ENCODE measurements at regions not wholly inside any gene's neighbourhood (a gene's known extent, or its start where the extent isn't known, plus 50 kb on each side); places are given as distances from the start of the nearest gene placed in this dataset.
A peak's percentile ranks its signal among the peaks of the same experiment; 100 is the strongest.

DNA sequence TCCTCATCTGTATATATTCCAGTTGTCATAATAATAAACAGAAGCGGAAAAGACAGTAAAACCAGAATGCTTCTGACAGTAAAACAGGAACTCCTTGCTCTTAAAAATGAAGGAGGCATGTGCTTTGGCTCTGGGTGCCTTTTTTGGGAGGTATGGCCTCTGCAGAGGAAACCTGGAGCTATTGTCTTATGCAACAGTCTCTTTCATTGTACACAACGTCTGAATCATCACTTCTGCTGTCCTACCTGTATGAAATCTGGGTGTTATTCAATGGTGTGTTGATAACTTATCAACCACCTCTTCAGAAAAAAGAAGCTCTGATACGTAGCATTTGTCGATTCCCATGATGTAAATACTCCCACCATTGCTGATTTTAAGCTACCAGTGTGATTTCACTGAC is 64.8 kb downstream of the CDCA7 start:
- no peak for DNase-seq (ENCODE audit: low read depth in 4 of 4, low spot score in 2 of 4)

DNA sequence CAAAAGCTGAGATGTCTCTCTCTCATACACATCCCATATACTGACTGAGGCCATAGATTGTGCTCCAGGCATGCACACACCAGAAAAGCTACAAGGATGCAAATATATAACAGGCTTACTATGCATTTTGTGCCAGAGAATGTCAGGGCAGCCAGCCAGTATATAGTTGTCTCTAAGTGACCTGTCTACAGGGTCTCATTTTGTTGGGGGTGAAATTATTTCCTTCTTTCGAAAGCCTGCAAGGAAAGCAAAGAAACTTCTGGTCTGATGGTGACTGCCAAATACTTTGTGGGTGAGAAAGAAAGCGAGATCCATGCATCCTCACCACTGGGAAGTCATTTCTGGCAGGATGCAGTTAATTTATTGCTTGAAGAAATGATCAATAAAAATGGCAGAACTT is 70.2 kb downstream of the CDCA7 start:
- no peak for DNase-seq (ENCODE audit: low read depth in 4 of 4, low spot score in 2 of 4)

GRCh38 chr2:173427887-173428668 is 73.4 kb downstream of the CDCA7 start:
- DNase-seq (ENCODE audit: low read depth in 4 of 4, low spot score in 2 of 4), result no peak

- no peak for DNase-seq (ENCODE audit: low read depth in 4 of 4, low spot score in 2 of 4)
These were observed 76.5 kb downstream of the CDCA7 start for GRCh38 chr2:173431191-173431590.

GRCh38 chr2:173432049-173432754 is 77.5 kb downstream of the CDCA7 start:
- DNase-seq (ENCODE audit: low read depth in 4 of 4, low spot score in 2 of 4), result no peak

DNA sequence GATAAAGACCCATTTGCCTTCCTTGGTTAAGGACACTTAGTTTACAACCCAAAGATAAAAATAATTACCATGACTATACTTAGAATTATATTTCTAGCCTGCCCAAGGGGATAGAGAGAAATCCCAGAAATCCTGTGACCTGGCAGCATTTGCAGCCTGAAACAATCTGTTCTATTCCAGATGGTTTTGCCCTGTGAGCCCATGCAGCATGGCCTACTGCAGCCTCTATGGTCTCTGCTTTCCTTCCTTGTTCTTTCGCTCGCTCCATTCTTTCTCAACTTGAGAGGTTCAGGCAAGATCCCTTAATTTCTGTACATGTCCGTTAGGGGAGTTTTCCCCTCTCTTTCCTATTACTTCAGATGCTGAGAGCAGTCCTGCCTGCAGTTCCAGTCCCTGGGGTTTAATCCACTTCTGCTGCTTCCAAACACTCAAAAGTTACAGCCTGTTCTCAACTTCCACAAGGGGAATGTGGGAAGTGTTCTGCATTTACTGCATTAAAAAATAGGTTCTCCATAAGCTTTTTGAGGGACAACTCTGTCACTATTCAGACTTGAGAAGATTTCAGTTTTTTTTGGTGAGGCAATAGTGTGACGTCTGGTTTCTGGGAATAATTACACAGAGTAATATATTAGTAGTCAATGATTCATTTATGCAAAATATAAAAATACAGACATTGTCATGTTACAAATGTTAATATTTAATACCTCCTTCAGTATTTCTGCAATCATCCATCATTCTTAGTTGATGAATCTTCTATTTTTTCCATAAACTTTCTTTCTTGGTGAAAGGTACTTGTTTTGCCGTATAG is 80.3 kb downstream of the CDCA7 start:
- DNase-seq (ENCODE audit: low read depth in 4 of 4, low spot score in 2 of 4), result no peak

GRCh38 chr2:173435574-173435973 is 80.9 kb downstream of the CDCA7 start:
- no peak for DNase-seq (ENCODE audit: low read depth in 4 of 4, low spot score in 2 of 4)

DNA sequence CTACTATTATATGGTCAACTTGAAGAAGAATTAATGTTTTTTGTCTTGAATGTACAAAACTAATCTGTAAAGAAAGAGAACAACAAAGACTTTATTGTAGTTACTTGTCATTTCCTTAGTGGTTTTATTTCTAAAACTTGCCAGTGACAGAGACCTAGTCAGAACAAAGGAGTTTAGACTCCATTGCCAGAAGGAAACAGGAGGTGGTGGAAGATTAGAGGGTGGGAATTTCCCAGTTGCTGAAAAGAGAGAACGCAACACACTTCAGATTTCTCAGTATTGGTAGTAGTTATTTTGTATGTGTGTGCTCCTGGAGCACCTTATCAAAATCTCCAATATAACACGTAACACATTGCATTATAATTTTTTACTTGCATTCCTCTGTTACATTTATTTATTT is 81.4 kb downstream of the CDCA7 start:
- DNase-seq (ENCODE audit: low read depth in 4 of 4, low spot score in 2 of 4), result no peak

DNA sequence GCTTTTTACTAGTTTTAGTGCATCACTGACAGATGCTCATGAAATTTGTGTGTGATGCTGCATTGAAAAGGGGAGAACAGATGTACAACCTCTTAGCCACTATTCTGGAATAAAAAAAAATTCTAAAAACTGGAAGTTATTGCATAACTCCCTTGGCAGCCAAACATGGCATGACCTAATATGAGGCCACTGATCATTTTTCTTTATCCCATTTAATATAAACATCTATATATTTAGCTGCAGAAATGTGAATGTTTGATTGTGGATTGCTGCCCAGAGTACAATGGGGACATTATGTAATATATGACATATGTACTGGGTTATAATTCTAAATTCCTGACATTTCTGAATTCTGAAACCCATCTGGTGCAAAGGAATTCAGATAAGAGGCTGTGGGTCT is 86.5 kb downstream of the CDCA7 start:
- DNase-seq (ENCODE audit: low read depth in 4 of 4, low spot score in 2 of 4), result no peak

DNA sequence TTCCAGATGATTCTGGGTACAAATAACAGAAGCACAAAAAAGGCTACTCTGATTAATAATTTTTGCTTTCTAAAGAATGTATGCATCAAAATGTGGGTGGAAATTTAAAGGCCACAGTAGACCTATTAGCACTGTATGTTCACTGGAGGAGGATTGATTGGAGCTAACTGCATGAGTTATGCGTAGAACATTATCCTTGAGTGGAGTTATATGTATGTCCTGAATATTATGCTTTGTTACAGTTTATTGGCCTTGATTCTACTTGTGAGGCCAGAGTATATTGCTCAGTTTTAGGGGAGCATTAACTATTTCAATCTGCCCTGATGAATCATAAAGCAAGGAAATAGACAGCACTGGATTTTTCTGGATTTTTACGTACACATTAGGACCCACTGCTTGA is 87.9 kb downstream of the CDCA7 start:
- DNase-seq (ENCODE audit: low read depth in 4 of 4, low spot score in 2 of 4), result no peak

DNA sequence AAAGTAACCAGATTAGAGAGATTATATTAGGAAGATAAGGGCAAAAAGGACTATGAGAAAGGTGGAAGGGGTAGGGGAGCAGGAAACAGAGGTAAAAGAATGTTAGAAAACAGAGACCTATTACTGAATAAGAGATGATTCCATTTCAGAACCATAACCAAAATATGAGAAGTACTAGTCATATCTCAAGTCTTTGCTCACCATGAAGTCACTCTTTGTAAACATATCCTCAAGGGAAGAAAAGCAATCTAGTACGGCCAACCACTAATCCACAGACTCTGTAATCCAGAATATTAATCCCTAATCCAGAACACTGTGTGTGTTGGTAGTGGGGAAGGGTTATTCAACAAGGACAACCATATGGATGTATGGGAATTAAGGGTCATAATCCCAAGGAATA is 92.0 kb downstream of the CDCA7 start:
- DNase-seq (ENCODE audit: low read depth in 4 of 4, low spot score in 2 of 4), result no peak

- peak in 3 of 4 donors; percentile 41 to 77 (median 46) for DNase-seq (ENCODE audit: low read depth in 4 of 4, low spot score in 2 of 4)
These were observed 94.3 kb downstream of the CDCA7 start for GRCh38 chr2:173448938-173449471.

DNA sequence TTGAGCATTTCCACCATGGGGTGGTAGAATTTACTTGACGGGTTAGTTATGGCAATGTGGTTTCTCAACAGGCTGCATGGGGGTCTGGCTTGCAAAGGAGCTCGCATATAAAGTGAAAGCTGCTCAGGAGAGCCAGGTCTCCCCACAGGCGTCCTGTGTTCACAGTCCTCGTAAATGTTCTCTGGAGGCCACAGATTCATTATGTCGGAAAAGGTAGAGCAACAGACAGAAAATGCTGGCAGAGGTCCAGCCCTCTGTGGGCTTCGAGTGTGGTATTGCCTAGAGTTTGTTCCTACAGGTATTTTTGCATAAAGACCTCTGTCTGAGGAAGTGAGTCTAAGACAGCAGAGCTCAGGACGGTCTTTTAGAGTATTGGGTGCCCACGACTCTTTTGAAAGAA is 96.4 kb downstream of the CDCA7 start:
- no peak for DNase-seq (ENCODE audit: low read depth in 4 of 4, low spot score in 2 of 4)

DNA sequence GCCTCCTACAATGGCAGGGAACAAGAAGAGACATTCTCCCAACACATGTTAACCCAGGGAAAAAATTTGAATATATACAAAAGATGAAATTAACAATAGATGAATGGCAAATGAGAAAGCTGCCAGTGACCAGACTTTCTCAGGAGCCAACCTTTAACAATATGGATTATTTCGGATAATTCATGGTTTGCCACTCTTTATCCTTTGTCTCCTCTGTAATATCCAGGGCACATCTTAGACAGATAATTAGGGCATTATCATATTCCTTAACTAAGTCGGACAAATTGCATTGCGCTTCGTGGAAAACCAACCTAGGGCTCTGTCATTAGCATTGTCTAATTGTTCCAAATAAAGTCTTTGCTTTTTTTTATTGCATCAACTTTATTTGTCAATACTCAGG is 97.3 kb downstream of the CDCA7 start:
- DNase-seq (ENCODE audit: low read depth in 4 of 4, low spot score in 2 of 4), result no peak

DNA sequence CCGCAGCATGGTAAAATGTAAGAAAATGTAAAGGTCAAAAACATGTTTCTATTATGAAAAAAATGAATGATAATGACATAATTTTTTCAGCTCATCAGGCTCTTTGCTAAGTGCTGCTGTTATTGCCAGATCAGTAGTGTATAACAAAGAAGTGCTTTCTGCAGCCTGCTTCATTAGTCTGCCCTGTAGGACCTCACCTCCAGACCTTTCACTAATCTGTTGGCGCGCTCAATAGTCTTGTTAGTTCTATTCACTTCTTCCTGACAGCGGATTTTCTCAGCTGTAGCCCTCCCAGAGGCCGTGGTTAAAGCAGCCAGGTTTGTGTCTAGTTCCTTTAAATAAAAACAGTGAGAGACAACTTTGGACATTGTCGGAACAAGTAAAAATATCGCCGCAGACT is 97.7 kb downstream of the CDCA7 start:
- no peak for DNase-seq (ENCODE audit: low read depth in 4 of 4, low spot score in 2 of 4)

GRCh38 chr2:173456960-173457359 is 102.3 kb downstream of the CDCA7 start:
- no peak for DNase-seq (ENCODE audit: low read depth in 4 of 4, low spot score in 2 of 4)

DNA sequence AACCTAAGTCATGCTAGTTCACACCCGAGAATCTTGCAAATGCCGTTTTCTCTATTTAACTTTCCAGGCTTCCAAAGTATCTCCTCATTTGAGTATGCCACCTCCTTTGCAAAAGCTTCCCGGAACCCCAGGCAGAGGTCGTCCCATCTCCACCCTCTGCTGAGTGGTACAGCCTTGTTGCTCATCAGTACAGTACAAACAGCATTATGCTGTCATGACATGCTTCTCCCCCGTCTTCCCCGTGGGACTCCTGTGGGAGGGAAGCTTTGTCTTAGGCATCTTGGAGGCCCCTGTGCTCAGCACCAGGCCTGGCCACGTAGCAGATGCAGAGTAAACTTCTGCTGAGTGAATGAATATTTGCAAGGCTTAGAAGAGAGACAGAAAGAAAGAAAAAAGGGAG is 102.7 kb downstream of the CDCA7 start:
- no peak for DNase-seq (ENCODE audit: low read depth in 4 of 4, low spot score in 2 of 4)

GRCh38 chr2:173458991-173459780 is 104.5 kb downstream of the CDCA7 start:
- no peak for DNase-seq (ENCODE audit: low read depth in 4 of 4, low spot score in 2 of 4)

GRCh38 chr2:173462892-173463840 is 108.5 kb downstream of the CDCA7 start:
- no peak for DNase-seq (ENCODE audit: low read depth in 4 of 4, low spot score in 2 of 4)

Measured in left renal cortex interstitium (tissue), 4 donors.